IMR-90 (cell line): ENCODE measurements at regions not wholly inside any gene's neighbourhood (a gene's known extent, or its start where the extent isn't known, plus 50 kb on each side); places are given as distances from the start of the nearest gene placed in this dataset.

Source experiments
- CEBPB ChIP-seq: IDR thresholded peaks from 2 replicates; pipeline ENCODE4 v1.6.1; 2012; ENCODE audit warnings: low read depth, low read length, improper control_type of control experiment
- CTCF ChIP-seq: conservative IDR thresholded peaks from 2 replicates; pipeline ENCODE4 v1.5.1; 2012; ENCODE audit warnings: mild to moderate bottlenecking, low read depth, low read length, improper control_type of control experiment
- MAFK ChIP-seq: IDR thresholded peaks from 2 replicates; pipeline ENCODE4 v1.6.1; 2012; ENCODE audit warnings: low read depth, low read length, improper control_type of control experiment
- MAZ ChIP-seq: IDR thresholded peaks from 2 replicates; pipeline ENCODE4 v1.6.1; 2012; ENCODE audit warnings: low read depth, mild to moderate bottlenecking, low read length, improper control_type of control experiment, moderate library complexity, borderline replicate concordance
- NFE2L2 ChIP-seq: fragments of 150-350 bp; IDR thresholded peaks from 2 replicates; pipeline ENCODE4 v1.6.1; 2016; ENCODE audit warnings: low read depth, mild to moderate bottlenecking, low read length
- POLR2A ChIP-seq: IDR thresholded peaks from 2 replicates; pipeline ENCODE4 v1.6.1; 2012; ENCODE audit warnings: mild to moderate bottlenecking, low read depth, low read length
- SMC3 ChIP-seq: fragments of 150-350 bp; IDR thresholded peaks from 2 replicates; pipeline ENCODE4 v1.6.1; 2016; ENCODE audit warnings: low read depth, mild to moderate bottlenecking, antibody characterized with exemption, low read length, moderate library complexity
- USF2 ChIP-seq: fragments of 150-350 bp; IDR thresholded peaks from 2 replicates; pipeline ENCODE4 v1.6.1; 2017; ENCODE audit warnings: mild to moderate bottlenecking, antibody characterized with exemption, low read length, low read depth

- TF ChIP-seq CTCF (no peak), SMC3 (no peak), USF2 (no peak), POLR2A (no peak), MAFK (no peak), NFE2L2 (no peak), CEBPB (no peak), MAZ (no peak)
Observed at GRCh38 chr2:8574196-8575037, 107.4 kb upstream of the ID2 start.
